ENCODE measurements at regions not wholly inside any gene's neighbourhood (a gene's known extent, or its start where the extent isn't known, plus 50 kb on each side); places are given as distances from the start of the nearest gene placed in this dataset.
A peak's percentile ranks its signal among the peaks of the same experiment; 100 is the strongest.

- H3K4me3 ChIP-seq, result no peak overlapping the region
- no peaks in the 10 kb centered on the region for H4K20me1 ChIP-seq (ENCODE audit: insufficient read depth)
- H3K36me3 ChIP-seq (ENCODE audit: low read depth), result no peaks in the 10 kb centered on the region
- no peak for TF ChIP-seq EZH2 (IDR thresholded peaks at IDR 0.05; ENCODE audit: insufficient read depth, poor library complexity, severe bottlenecking)
- no peak for TF ChIP-seq EZH2phosphoT487 (IDR thresholded peaks at IDR 0.05; ENCODE audit: insufficient read depth, low read depth)
- no peaks in the 10 kb centered on the region for H3K79me2 ChIP-seq (ENCODE audit: insufficient read depth)
- H3K9ac ChIP-seq, result no peak overlapping the region
- H3K4me2 ChIP-seq (ENCODE audit: unreplicated experiment), result no peak overlapping the region
- no peak overlapping the region for H2AFZ ChIP-seq
- H3K9me3 ChIP-seq (ENCODE audit: low read depth), result no peaks in the 10 kb centered on the region
- 0 out of 2 replicates have a peak, but pooled peaks cover 6% of the 10 kb centered on the region for H3K4me1 ChIP-seq (ENCODE audit: insufficient read depth)
- DNase-seq, result peak; percentile 18
- in situ Hi-C loops (cut with MboI), result no loop called here
- no peaks in the 10 kb centered on the region for H3F3A ChIP-seq (ENCODE audit: insufficient read depth)
- no peaks in the 10 kb centered on the region for H3K27me3 ChIP-seq (replicated peaks; ENCODE audit: insufficient read depth)
- H3K9me2 ChIP-seq (ENCODE audit: insufficient read depth), result no peaks in the 10 kb centered on the region
- 52 to 60% methylated on average over 4 of the region's 4 CpGs for WGBS, 2 experiments (ENCODE audit: low coverage in 1 of 2, low lambda C conversion rate in 2 of 2, missing lambda C conversion rate in 2 of 2)
- H3K27ac ChIP-seq, result no peak overlapping the region
Measured at GRCh38 chr9:87237336-87237735, 260.3 kb upstream of the DAPK1 start.

- Histone ChIP-seq H3K27ac (no peak overlapping the region), H3F3A (ENCODE audit: insufficient read depth) (no peaks in the 10 kb centered on the region), H3K9me3 (ENCODE audit: low read depth) (no peaks in the 10 kb centered on the region), H3K27me3 (replicated peaks; ENCODE audit: insufficient read depth) (no peaks in the 10 kb centered on the region), H3K9ac (no peak overlapping the region), H3K9me2 (ENCODE audit: insufficient read depth) (no peaks in the 10 kb centered on the region), H4K20me1 (ENCODE audit: insufficient read depth) (no peaks in the 10 kb centered on the region), H2AFZ (peak overlapping the region; percentile 48), H3K4me1 (ENCODE audit: insufficient read depth) (0 out of 2 replicates have a peak, but pooled peaks cover 6% of the 10 kb centered on the region), H3K36me3 (ENCODE audit: low read depth) (no peaks in the 10 kb centered on the region), H3K79me2 (ENCODE audit: insufficient read depth) (no peaks in the 10 kb centered on the region), H3K4me3 (peak overlapping the region; percentile 38), H3K4me2 (ENCODE audit: unreplicated experiment) (peak overlapping the region; percentile 38)
- TF ChIP-seq EZH2 (IDR thresholded peaks at IDR 0.05; ENCODE audit: insufficient read depth, poor library complexity, severe bottlenecking), result no peak
- TF ChIP-seq EZH2phosphoT487 (IDR thresholded peaks at IDR 0.05; ENCODE audit: insufficient read depth, low read depth), result no peak
- peak; percentile 30 for DNase-seq
- 21 to 25% methylated on average over 5 of the region's 5 CpGs for WGBS, 2 experiments (ENCODE audit: low coverage in 1 of 2, low lambda C conversion rate in 2 of 2, missing lambda C conversion rate in 2 of 2)
- in situ Hi-C loops (cut with MboI), result no loop called here
Measured at GRCh38 chr9:87238545-87238944, 259.1 kb upstream of the DAPK1 start.

- no peaks in the 10 kb centered on the region for H3K79me2 ChIP-seq (ENCODE audit: insufficient read depth)
- no peaks in the 10 kb centered on the region for H3K9me3 ChIP-seq (ENCODE audit: low read depth)
- DNase-seq, result no peak
- 0 out of 2 replicates have a peak, but pooled peaks cover 6% of the 10 kb centered on the region for H3K4me1 ChIP-seq (ENCODE audit: insufficient read depth)
- no peak for TF ChIP-seq EZH2 (IDR thresholded peaks at IDR 0.05; ENCODE audit: insufficient read depth, poor library complexity, severe bottlenecking)
- no peak for TF ChIP-seq EZH2phosphoT487 (IDR thresholded peaks at IDR 0.05; ENCODE audit: insufficient read depth, low read depth)
- H3K9ac ChIP-seq, result no peak overlapping the region
- H3K27ac ChIP-seq, result no peak overlapping the region
- no peaks in the 10 kb centered on the region for H3K9me2 ChIP-seq (ENCODE audit: insufficient read depth)
- in situ Hi-C loops (cut with MboI), result no loop called here
- H3K27me3 ChIP-seq (replicated peaks; ENCODE audit: insufficient read depth), result no peaks in the 10 kb centered on the region
- H3K4me2 ChIP-seq (ENCODE audit: unreplicated experiment), result no peak overlapping the region
- H4K20me1 ChIP-seq (ENCODE audit: insufficient read depth), result no peaks in the 10 kb centered on the region
- no peak overlapping the region for H3K4me3 ChIP-seq
- no peaks in the 10 kb centered on the region for H3K36me3 ChIP-seq (ENCODE audit: low read depth)
- no peaks in the 10 kb centered on the region for H3F3A ChIP-seq (ENCODE audit: insufficient read depth)
- H2AFZ ChIP-seq, result peak overlapping the region; percentile 48; the same call in 1 of the 2 replicates
- 45 to 70% methylated on average over 1 of the region's 1 CpG for WGBS, 2 experiments (ENCODE audit: low coverage in 1 of 2, low lambda C conversion rate in 2 of 2, missing lambda C conversion rate in 2 of 2)
Measured at GRCh38 chr9:87239312-87239711, 258.4 kb upstream of the DAPK1 start.

GRCh38 chr9:87243602-87244001 lies 254.1 kb upstream of the DAPK1 start:
- H3K9me3 ChIP-seq (ENCODE audit: low read depth), result no peaks in the 10 kb centered on the region
- H3F3A ChIP-seq (ENCODE audit: insufficient read depth), result no peaks in the 10 kb centered on the region
- no peak for DNase-seq
- no peak overlapping the region for H3K27ac ChIP-seq
- H3K4me2 ChIP-seq (ENCODE audit: unreplicated experiment), result no peak overlapping the region
- no peaks in the 10 kb centered on the region for H4K20me1 ChIP-seq (ENCODE audit: insufficient read depth)
- H3K36me3 ChIP-seq (ENCODE audit: low read depth), result no peaks in the 10 kb centered on the region
- no peaks in the 10 kb centered on the region for H3K9me2 ChIP-seq (ENCODE audit: insufficient read depth)
- no peaks in the 10 kb centered on the region for H3K79me2 ChIP-seq (ENCODE audit: insufficient read depth)
- no peak overlapping the region for H2AFZ ChIP-seq
- no peak overlapping the region for H3K9ac ChIP-seq
- in situ Hi-C loops (cut with MboI), result no loop called here
- H3K4me1 ChIP-seq (ENCODE audit: insufficient read depth), result 0 out of 2 replicates have a peak, but pooled peaks cover 2% of the 10 kb centered on the region
- 24 to 32% methylated on average over 2 of the region's 2 CpGs for WGBS, 2 experiments (ENCODE audit: low coverage in 1 of 2, low lambda C conversion rate in 2 of 2, missing lambda C conversion rate in 2 of 2)
- H3K4me3 ChIP-seq, result no peak overlapping the region
- TF ChIP-seq EZH2 (IDR thresholded peaks at IDR 0.05; ENCODE audit: insufficient read depth, poor library complexity, severe bottlenecking) (no peak), EZH2phosphoT487 (IDR thresholded peaks at IDR 0.05; ENCODE audit: insufficient read depth, low read depth) (no peak)
- H3K27me3 ChIP-seq (replicated peaks; ENCODE audit: insufficient read depth), result no peaks in the 10 kb centered on the region

GRCh38 chr9:87245271-87245670 lies 252.4 kb upstream of the DAPK1 start:
- Histone ChIP-seq H3K4me2 (ENCODE audit: unreplicated experiment) (no peak overlapping the region), H3K4me3 (no peak overlapping the region), H4K20me1 (ENCODE audit: insufficient read depth) (no peaks in the 10 kb centered on the region), H3K9me3 (ENCODE audit: low read depth) (no peaks in the 10 kb centered on the region), H3K27ac (no peak overlapping the region), H3F3A (ENCODE audit: insufficient read depth) (no peaks in the 10 kb centered on the region), H3K27me3 (replicated peaks; ENCODE audit: insufficient read depth) (no peaks in the 10 kb centered on the region), H3K9me2 (ENCODE audit: insufficient read depth) (no peaks in the 10 kb centered on the region), H3K4me1 (ENCODE audit: insufficient read depth) (no peaks in the 10 kb centered on the region), H2AFZ (no peak overlapping the region), H3K9ac (no peak overlapping the region), H3K79me2 (ENCODE audit: insufficient read depth) (no peaks in the 10 kb centered on the region), H3K36me3 (ENCODE audit: low read depth) (no peaks in the 10 kb centered on the region)
- in situ Hi-C loops (cut with MboI), result no loop called here
- TF ChIP-seq EZH2phosphoT487 (IDR thresholded peaks at IDR 0.05; ENCODE audit: insufficient read depth, low read depth), result no peak
- no peak for TF ChIP-seq EZH2 (IDR thresholded peaks at IDR 0.05; ENCODE audit: insufficient read depth, poor library complexity, severe bottlenecking)
- WGBS, 2 experiments (ENCODE audit: low coverage in 1 of 2, low lambda C conversion rate in 2 of 2, missing lambda C conversion rate in 2 of 2), result 88 to 90% methylated on average over 4 of the region's 4 CpGs
- DNase-seq, result no peak
